ENCODE measurements at regions not wholly inside any gene's neighbourhood (a gene's known extent, or its start where the extent isn't known, plus 50 kb on each side); places are given as distances from the start of the nearest gene placed in this dataset.

- H3K36me3 Mint-ChIP-seq, result no peaks in the 10 kb centered on the region
- H3K4me1 Mint-ChIP-seq (ENCODE audit: unreplicated experiment), result peaks cover 3% of the 10 kb centered on the region
- H3K4me3 Mint-ChIP-seq, result no peak overlapping the region
- TF ChIP-seq CTCF (conservative IDR thresholded peaks at IDR 0.05), result no peak
- no peak for DNase-seq (ENCODE audit: extremely low spot score, unreplicated experiment)
- H3K27me3 Mint-ChIP-seq, result no peaks in the 10 kb centered on the region
- no peaks in the 10 kb centered on the region for H3K9me3 Mint-ChIP-seq
- no peak overlapping the region for H3K27ac Mint-ChIP-seq
Observed at GRCh38 chr7:88490874-88491273, 184.2 kb upstream of the STEAP4 start.

- Mint-ChIP-seq H3K4me3 (no peak overlapping the region), H3K27me3 (no peaks in the 10 kb centered on the region), H3K27ac (no peak overlapping the region), H3K36me3 (no peaks in the 10 kb centered on the region), H3K9me3 (no peaks in the 10 kb centered on the region), H3K4me1 (ENCODE audit: unreplicated experiment) (peaks cover 3% of the 10 kb centered on the region)
- no peak for TF ChIP-seq CTCF (conservative IDR thresholded peaks at IDR 0.05)
- DNase-seq (ENCODE audit: extremely low spot score, unreplicated experiment), result no peak
Observed at GRCh38 chr7:88490161-88490560, 183.5 kb upstream of the STEAP4 start.

- H3K27me3 Mint-ChIP-seq, result peaks cover 6% of the 10 kb centered on the region
- no peak overlapping the region for H3K27ac Mint-ChIP-seq
- no peak for TF ChIP-seq CTCF (conservative IDR thresholded peaks at IDR 0.05)
- H3K36me3 Mint-ChIP-seq, result no peaks in the 10 kb centered on the region
- no peaks in the 10 kb centered on the region for H3K9me3 Mint-ChIP-seq
- no peak for DNase-seq (ENCODE audit: extremely low spot score, unreplicated experiment)
- peaks cover under 1% of the 10 kb centered on the region for H3K4me1 Mint-ChIP-seq (ENCODE audit: unreplicated experiment)
- no peak overlapping the region for H3K4me3 Mint-ChIP-seq
Observed at GRCh38 chr7:88485821-88486220, 179.1 kb upstream of the STEAP4 start.

- Mint-ChIP-seq H3K27ac (no peak overlapping the region), H3K27me3 (peaks cover 6% of the 10 kb centered on the region)
Observed at GRCh38 chr7:88484551-88484950, 177.9 kb upstream of the STEAP4 start.

GRCh38 chr7:88480896-88481295, 174.2 kb upstream of the STEAP4 start:
- Mint-ChIP-seq H3K4me1 (ENCODE audit: unreplicated experiment) (no peaks in the 10 kb centered on the region), H3K27ac (no peak overlapping the region), H3K4me3 (no peak overlapping the region), H3K9me3 (no peaks in the 10 kb centered on the region), H3K27me3 (peaks cover 6% of the 10 kb centered on the region), H3K36me3 (no peaks in the 10 kb centered on the region)
- DNase-seq (ENCODE audit: extremely low spot score, unreplicated experiment), result no peak
- no peak for TF ChIP-seq CTCF (conservative IDR thresholded peaks at IDR 0.05)

More at GRCh38 chr7:88484551-88484950, 177.9 kb upstream of the STEAP4 start:
- H3K9me3 Mint-ChIP-seq, result no peaks in the 10 kb centered on the region
- TF ChIP-seq CTCF (conservative IDR thresholded peaks at IDR 0.05), result no peak
- H3K4me3 Mint-ChIP-seq, result no peak overlapping the region
- no peaks in the 10 kb centered on the region for H3K4me1 Mint-ChIP-seq (ENCODE audit: unreplicated experiment)
- no peak for DNase-seq (ENCODE audit: extremely low spot score, unreplicated experiment)
- H3K36me3 Mint-ChIP-seq, result no peaks in the 10 kb centered on the region

GRCh38 chr7:88480271-88480670, 173.6 kb upstream of the STEAP4 start:
- Mint-ChIP-seq H3K9me3 (no peaks in the 10 kb centered on the region), H3K27ac (no peak overlapping the region), H3K27me3 (peaks cover 6% of the 10 kb centered on the region), H3K36me3 (no peaks in the 10 kb centered on the region), H3K4me3 (no peak overlapping the region), H3K4me1 (ENCODE audit: unreplicated experiment) (no peaks in the 10 kb centered on the region)
- DNase-seq (ENCODE audit: extremely low spot score, unreplicated experiment), result no peak
- TF ChIP-seq CTCF (conservative IDR thresholded peaks at IDR 0.05), result no peak
